ENCODE measurements at regions not wholly inside any gene's neighbourhood (a gene's known extent, or its start where the extent isn't known, plus 50 kb on each side); places are given as distances from the start of the nearest gene placed in this dataset.

DNA sequence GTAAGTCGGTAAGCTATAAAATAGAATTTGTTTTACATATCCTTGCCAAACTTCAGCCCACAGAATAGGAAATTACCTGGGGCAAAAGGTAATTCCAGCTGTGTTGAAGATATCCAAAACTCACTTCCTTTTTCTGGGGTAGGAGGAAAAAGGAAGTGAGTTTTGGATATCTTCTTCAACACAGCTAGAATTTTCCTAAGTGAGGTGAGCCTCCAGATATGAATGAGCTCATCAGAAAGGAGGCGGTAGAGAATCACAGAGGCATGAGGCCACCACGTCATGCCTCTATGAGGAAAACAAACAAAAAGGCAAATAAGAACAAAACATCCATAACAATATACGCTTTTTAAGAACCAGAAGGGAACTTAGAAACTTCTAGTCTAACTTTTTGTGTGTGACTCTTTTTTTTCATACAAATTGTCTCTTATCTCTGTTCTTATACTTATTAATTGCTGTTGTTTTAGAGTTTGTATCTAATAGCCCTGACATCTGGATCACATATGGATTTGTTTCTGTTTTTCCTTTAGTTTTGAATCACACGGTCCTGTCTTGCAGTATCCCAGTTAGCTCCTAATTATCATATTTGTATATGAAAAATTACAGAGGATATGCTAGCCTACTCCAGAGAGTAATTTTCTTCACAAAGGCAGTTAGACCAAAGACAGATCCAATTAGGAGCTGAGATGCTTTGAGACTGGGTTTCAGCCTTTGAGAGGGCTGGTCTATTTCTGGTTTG, 104.5 kb downstream of the RBM43 start:
- TF ChIP-seq, protein P1, sequence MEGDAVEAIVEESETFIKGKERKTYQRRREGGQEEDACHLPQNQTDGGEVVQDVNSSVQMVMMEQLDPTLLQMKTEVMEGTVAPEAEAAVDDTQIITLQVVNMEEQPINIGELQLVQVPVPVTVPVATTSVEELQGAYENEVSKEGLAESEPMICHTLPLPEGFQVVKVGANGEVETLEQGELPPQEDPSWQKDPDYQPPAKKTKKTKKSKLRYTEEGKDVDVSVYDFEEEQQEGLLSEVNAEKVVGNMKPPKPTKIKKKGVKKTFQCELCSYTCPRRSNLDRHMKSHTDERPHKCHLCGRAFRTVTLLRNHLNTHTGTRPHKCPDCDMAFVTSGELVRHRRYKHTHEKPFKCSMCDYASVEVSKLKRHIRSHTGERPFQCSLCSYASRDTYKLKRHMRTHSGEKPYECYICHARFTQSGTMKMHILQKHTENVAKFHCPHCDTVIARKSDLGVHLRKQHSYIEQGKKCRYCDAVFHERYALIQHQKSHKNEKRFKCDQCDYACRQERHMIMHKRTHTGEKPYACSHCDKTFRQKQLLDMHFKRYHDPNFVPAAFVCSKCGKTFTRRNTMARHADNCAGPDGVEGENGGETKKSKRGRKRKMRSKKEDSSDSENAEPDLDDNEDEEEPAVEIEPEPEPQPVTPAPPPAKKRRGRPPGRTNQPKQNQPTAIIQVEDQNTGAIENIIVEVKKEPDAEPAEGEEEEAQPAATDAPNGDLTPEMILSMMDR (IDR thresholded peaks at IDR 0.05; ENCODE audit: partially characterized antibody, unreplicated experiment) = no peak
- H3K4me3 Mint-ChIP-seq (ENCODE audit: unreplicated experiment) = no peak overlapping the region
- peaks cover 3% of the 10 kb centered on the region for H3K9me3 Mint-ChIP-seq (ENCODE audit: unreplicated experiment)
- no peaks in the 10 kb centered on the region for H3K36me3 Mint-ChIP-seq (ENCODE audit: unreplicated experiment)
- H3K27ac Mint-ChIP-seq (ENCODE audit: unreplicated experiment) = no peak overlapping the region
- no peak for DNase-seq
- H3K4me1 Mint-ChIP-seq (ENCODE audit: low read depth, unreplicated experiment) = peaks cover 9% of the 10 kb centered on the region
- peaks cover 4% of the 10 kb centered on the region for H3K27me3 Mint-ChIP-seq (ENCODE audit: unreplicated experiment)

DNA sequence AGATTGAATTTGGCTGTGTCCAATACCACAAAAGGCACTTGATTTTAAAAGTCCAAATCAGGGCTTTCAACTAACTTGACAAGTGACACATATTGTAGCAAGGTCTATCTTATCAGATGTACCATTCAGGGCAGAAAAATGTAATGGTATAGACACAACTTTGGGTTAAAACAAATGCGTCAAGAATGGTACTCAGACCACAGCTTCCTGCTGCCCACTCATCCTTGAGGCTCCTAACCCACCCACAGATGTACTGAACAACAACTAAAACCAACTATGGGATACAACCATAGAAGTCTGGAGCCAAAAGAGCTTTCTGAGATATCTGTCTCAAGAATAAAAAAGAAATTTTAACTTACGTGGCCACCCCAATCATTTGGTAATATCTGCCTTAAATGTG, 105.2 kb downstream of the RBM43 start:
- Mint-ChIP-seq H3K27me3 (ENCODE audit: unreplicated experiment) (peaks cover 4% of the 10 kb centered on the region), H3K4me1 (ENCODE audit: low read depth, unreplicated experiment) (peaks cover 12% of the 10 kb centered on the region), H3K27ac (ENCODE audit: unreplicated experiment) (no peak overlapping the region), H3K9me3 (ENCODE audit: unreplicated experiment) (peaks cover 3% of the 10 kb centered on the region), H3K4me3 (ENCODE audit: unreplicated experiment) (no peak overlapping the region), H3K36me3 (ENCODE audit: unreplicated experiment) (no peaks in the 10 kb centered on the region)
- no peak for DNase-seq
- TF ChIP-seq, protein P1 (IDR thresholded peaks at IDR 0.05; ENCODE audit: partially characterized antibody, unreplicated experiment) = no peak

DNA sequence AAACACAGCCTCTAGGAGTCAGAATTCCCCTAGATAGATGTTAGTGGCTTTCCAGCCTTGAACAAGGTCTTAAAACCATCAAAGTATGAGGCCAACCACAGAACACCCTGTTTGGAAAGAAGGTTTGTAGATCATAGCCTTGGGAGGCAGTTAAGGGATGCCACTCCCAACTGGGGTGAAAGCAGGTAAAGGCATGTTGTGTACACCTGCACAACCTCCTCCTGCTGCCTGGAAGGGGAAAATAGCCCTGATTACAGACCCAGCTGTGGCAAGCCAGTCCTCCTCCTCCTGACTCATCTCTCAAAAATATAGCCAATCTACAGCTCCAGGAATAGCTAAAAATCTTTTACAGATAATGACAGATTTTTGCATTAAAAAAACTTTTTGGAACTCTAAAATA, 108.1 kb downstream of the RBM43 start:
- peaks cover 4% of the 10 kb centered on the region for H3K27me3 Mint-ChIP-seq (ENCODE audit: unreplicated experiment)
- no peaks in the 10 kb centered on the region for H3K36me3 Mint-ChIP-seq (ENCODE audit: unreplicated experiment)
- H3K9me3 Mint-ChIP-seq (ENCODE audit: unreplicated experiment) = peaks cover 3% of the 10 kb centered on the region
- no peak for DNase-seq
- no peak overlapping the region for H3K4me3 Mint-ChIP-seq (ENCODE audit: unreplicated experiment)
- no peak overlapping the region for H3K27ac Mint-ChIP-seq (ENCODE audit: unreplicated experiment)
- TF ChIP-seq, protein P1 (IDR thresholded peaks at IDR 0.05; ENCODE audit: partially characterized antibody, unreplicated experiment) = no peak
- H3K4me1 Mint-ChIP-seq (ENCODE audit: low read depth, unreplicated experiment) = peaks cover 12% of the 10 kb centered on the region

DNA sequence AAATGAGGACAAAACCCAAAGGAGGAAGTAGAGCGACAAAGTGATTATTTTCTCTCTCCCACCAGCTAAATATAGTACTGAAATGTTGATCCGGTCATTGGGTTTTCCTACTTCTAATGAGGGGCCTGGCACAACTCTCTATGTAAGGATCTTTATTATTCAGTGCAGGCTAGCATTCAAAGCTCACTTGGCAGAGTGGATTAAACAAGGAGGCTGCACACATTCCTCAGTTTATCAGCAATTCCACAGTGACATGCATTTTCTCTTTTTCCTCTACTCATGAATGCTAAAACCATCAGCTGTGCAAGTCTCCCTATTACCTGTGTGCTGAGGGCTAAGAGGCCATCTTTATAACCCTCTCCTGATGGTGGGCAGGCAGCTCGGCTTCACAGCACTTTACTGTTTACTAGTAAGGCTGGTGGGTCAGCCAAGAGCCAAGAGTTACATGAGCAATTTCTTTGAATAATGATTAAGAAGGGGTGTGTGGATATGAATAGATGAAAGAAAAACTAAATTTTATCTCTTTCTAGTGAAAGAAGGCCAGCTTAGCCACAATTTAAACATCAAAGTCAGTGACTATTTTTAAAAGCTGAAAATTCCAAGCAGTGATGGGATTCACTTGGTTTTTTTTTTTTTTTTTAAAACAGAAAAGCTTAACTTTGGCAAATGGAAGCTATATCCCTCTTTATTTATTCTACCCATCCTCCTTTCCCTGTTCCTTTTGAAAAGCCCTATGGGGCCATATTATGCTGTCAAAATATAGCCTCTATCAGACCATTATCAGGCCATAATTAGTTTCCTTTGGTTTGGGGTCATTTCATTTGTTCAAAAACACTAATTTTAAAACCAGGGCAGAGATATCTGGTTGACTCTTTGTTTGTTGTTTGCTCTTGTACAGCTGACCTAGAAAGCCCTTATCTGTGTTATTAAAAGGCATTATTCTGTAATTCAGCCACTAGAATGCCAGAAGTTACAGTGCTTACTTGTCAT, 111.0 kb downstream of the RBM43 start:
- Mint-ChIP-seq H3K36me3 (ENCODE audit: unreplicated experiment) (no peaks in the 10 kb centered on the region), H3K9me3 (ENCODE audit: unreplicated experiment) (peaks cover 3% of the 10 kb centered on the region), H3K4me1 (ENCODE audit: low read depth, unreplicated experiment) (peaks cover 18% of the 10 kb centered on the region), H3K27me3 (ENCODE audit: unreplicated experiment) (peaks cover 2% of the 10 kb centered on the region), H3K27ac (ENCODE audit: unreplicated experiment) (no peak overlapping the region), H3K4me3 (ENCODE audit: unreplicated experiment) (no peak overlapping the region)
- no peak for DNase-seq
- TF ChIP-seq, protein P1 (IDR thresholded peaks at IDR 0.05; ENCODE audit: partially characterized antibody, unreplicated experiment) = no peak

Measured in glutamatergic neuron (in vitro differentiated cells).